Thyroid gland (tissue), 4 donors: ENCODE measurements at regions not wholly inside any gene's neighbourhood (a gene's known extent, or its start where the extent isn't known, plus 50 kb on each side); places are given as distances from the start of the nearest gene placed in this dataset.

Experiments
- DNase-seq, 2 donors: peaks; one replicate each; pipeline ENCODE4 v3.0.0-alpha.2; 2019
- H3K27ac ChIP-seq, 3 donors: fragments of 200-600 bp; sonication (generic); 1 replicate in 2 of 3; 2 replicates in 1 of 3; pipeline ENCODE4 v1.5.1; 2016 to 2019; ENCODE audit warnings: mild to moderate bottlenecking in 1 of 3, moderate library complexity in 1 of 3
- H3K27me3 ChIP-seq: fragments of 200-600 bp; sonication (generic); one replicate; pipeline ENCODE4 v1.5.1; 2019
- H3K36me3 ChIP-seq, 2 donors: fragments of 200-600 bp; sonication (generic); one replicate each; pipeline ENCODE4 v1.5.1; 2016 to 2019
- H3K4me1 ChIP-seq, 2 donors: fragments of 200-600 bp; sonication (generic); one replicate each; pipeline ENCODE4 v1.5.1; 2017 to 2019
- H3K4me3 ChIP-seq, 3 donors: fragments of 200-600 bp; sonication (generic); replicated peaks in 1 of 3; 1 replicate in 2 of 3; 2 replicates in 1 of 3; pipeline ENCODE4 v1.5.1; 2016; ENCODE audit warnings: mild to moderate bottlenecking in 1 of 3
- H3K9me3 ChIP-seq: fragments of 200-600 bp; sonication (generic); one replicate; pipeline ENCODE4 v1.5.1; 2017
- POLR2A ChIP-seq, 2 donors: fragments of 450-650 bp; IDR thresholded peaks; one replicate each; pipeline ENCODE4 v1.6.1; 2017; ENCODE audit warnings: antibody characterized with exemption in 2 of 2, mild to moderate bottlenecking in 2 of 2, moderate library complexity in 1 of 2
- WGBS, 2 donors: methylation state at CpG; one replicate each; pipeline ENCODE4 v1.1.5; 2017; 5-methylcytosine and 5-hydroxymethylcytosine counted together
- intact Hi-C: fragments of 100-400 bp; cut with DNase I; formaldehyde crosslinking; loops from one replicate; pipeline ENCODE4 v1.15.1; 2023
- TF ChIP-seq, protein P1 (sequence below), 6 experiments: fragments of 200-600 bp in 3 of 6; fragments of 450-650 bp in 3 of 6; sonication (generic) in 3 of 6; IDR thresholded peaks; one replicate each; pipeline ENCODE4 v1.5.1; 2016 to 2019; ENCODE audit warnings: antibody characterized with exemption in 6 of 6, mild to moderate bottlenecking in 2 of 6, inconsistent platforms in 1 of 6, moderate library complexity in 1 of 6

- TF ChIP-seq POLR2A (IDR thresholded peaks at IDR 0.05), result no peak
- TF ChIP-seq, protein P1, sequence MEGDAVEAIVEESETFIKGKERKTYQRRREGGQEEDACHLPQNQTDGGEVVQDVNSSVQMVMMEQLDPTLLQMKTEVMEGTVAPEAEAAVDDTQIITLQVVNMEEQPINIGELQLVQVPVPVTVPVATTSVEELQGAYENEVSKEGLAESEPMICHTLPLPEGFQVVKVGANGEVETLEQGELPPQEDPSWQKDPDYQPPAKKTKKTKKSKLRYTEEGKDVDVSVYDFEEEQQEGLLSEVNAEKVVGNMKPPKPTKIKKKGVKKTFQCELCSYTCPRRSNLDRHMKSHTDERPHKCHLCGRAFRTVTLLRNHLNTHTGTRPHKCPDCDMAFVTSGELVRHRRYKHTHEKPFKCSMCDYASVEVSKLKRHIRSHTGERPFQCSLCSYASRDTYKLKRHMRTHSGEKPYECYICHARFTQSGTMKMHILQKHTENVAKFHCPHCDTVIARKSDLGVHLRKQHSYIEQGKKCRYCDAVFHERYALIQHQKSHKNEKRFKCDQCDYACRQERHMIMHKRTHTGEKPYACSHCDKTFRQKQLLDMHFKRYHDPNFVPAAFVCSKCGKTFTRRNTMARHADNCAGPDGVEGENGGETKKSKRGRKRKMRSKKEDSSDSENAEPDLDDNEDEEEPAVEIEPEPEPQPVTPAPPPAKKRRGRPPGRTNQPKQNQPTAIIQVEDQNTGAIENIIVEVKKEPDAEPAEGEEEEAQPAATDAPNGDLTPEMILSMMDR (IDR thresholded peaks at IDR 0.05), result no peak
- intact Hi-C loops, result no loop called here
- Histone ChIP-seq H3K4me3 (no peak overlapping the region), H3K27ac (no peak overlapping the region), H3K4me1 (peaks cover 26 to 49% of the 10 kb centered on the region in 2 donors), H3K36me3 (no peaks in the 10 kb centered on the region), H3K9me3 (no peaks in the 10 kb centered on the region), H3K27me3 (no peaks in the 10 kb centered on the region)
- 89 to 94% methylated on average over 20 of the region's 20 CpGs for WGBS, 2 donors
- no peak for DNase-seq
Measured at GRCh38 chr3:194001728-194002459, 134.1 kb upstream of the HES1 start.

DNA sequence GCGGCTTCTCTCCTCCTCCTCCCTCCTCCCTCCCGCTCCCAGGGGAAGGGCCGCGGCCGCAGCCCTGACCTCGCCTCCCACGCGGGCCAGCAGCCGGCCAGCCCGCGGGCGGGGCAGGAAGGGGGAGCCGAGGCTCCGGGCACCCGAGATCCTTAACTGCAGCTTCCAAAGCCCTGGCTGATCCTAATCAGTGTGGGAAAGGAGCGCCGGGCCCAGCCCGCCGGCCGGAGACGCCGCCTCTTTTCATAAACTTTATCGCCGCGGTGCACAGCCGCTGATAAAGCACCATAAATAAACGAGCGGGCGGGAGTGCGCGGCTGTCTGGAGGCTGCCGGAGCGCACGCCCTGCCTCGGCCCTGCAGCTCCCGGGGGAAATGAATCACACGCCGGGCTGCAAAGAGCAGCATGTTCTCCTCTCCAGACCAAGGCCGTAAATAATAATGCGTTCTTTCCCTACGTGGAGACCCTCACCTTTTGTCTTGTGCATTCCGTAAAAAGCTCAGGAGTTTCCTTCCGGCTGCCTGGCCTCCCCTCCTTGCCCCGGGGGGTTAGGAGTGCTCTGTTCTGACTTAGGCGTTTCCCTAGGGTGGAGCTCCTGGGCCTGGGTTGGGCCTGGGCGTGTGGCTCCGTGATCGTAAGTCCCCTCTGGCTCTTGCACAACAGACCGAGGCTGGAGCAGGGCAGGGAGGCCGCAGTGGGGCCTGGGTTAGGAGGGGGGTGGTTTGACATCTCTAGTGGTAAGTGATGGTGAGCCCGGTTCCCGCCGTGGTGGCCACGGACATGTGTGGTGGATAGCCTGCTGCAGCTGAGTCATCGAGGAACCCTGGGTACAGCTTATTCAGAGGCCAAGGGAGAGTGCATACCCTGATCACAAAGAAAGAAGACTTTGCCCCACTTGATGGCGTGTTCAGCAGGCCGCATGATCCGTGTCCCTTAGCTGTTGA, 132.6 kb upstream of the HES1 start:
- peak in 1 of 2 donors; percentile 29 for TF ChIP-seq POLR2A (IDR thresholded peaks at IDR 0.05)
- TF ChIP-seq, protein P1 (IDR thresholded peaks at IDR 0.05), result no peak
- Histone ChIP-seq H3K27me3 (no peaks in the 10 kb centered on the region), H3K27ac (peak overlapping the region; percentile 54 to 90 (median 84)), H3K4me3 (peak overlapping the region in 1 of 3 donors; percentile 29), H3K9me3 (no peaks in the 10 kb centered on the region), H3K4me1 (peaks cover 12 to 34% of the 10 kb centered on the region in 2 donors), H3K36me3 (no peaks in the 10 kb centered on the region)
- 10 to 16% methylated on average over 33 to 47 of the region's 58 CpGs for WGBS, 2 donors
- DNase-seq, result peak; percentile 78 to 82
- intact Hi-C loops, result no loop called here

GRCh38 chr3:194005930-194006501, 129.9 kb upstream of the HES1 start:
- intact Hi-C loops, result no loop called here
- Histone ChIP-seq H3K9me3 (no peaks in the 10 kb centered on the region), H3K27ac (no peak overlapping the region), H3K36me3 (no peaks in the 10 kb centered on the region), H3K4me1 (peaks cover 30 to 54% of the 10 kb centered on the region in 2 donors), H3K4me3 (no peak overlapping the region), H3K27me3 (no peaks in the 10 kb centered on the region)
- 58 to 69% methylated on average over 4 of the region's 4 CpGs for WGBS, 2 donors
- no peak for DNase-seq
- no peak for TF ChIP-seq POLR2A (IDR thresholded peaks at IDR 0.05)
- TF ChIP-seq, protein P1 (IDR thresholded peaks at IDR 0.05), result no peak

- peaks cover 31 to 48% of the 10 kb centered on the region in 2 donors for H3K4me1 ChIP-seq
- no peak overlapping the region for H3K4me3 ChIP-seq
- no peaks in the 10 kb centered on the region for H3K27me3 ChIP-seq
- no peaks in the 10 kb centered on the region for H3K36me3 ChIP-seq
- no peak overlapping the region for H3K27ac ChIP-seq
- H3K9me3 ChIP-seq, result no peaks in the 10 kb centered on the region
- 86 to 90% methylated on average over 13 of the region's 13 CpGs for WGBS, 2 donors
- TF ChIP-seq, protein P1 (IDR thresholded peaks at IDR 0.05), result no peak
- no peak for TF ChIP-seq POLR2A (IDR thresholded peaks at IDR 0.05)
- no peak for DNase-seq
- intact Hi-C loops, result no loop called here
Measured at GRCh38 chr3:194007592-194008337, 128.2 kb upstream of the HES1 start.
